Fibroblast of villous mesenchyme (primary cell): ENCODE measurements at regions not wholly inside any gene's neighbourhood (a gene's known extent, or its start where the extent isn't known, plus 50 kb on each side); places are given as distances from the start of the nearest gene placed in this dataset.

Experiments
- DNase-seq: peaks from one replicate; pipeline ENCODE4 v3.0.0-alpha.2; 2010; ENCODE audit warnings: low read depth
- H3K4me3 ChIP-seq: 2 replicates; pipeline ENCODE4 v1.5.1; 2011; ENCODE audit warnings: low read depth, mild to moderate bottlenecking, low read length
- TF ChIP-seq, protein P1 (sequence below): IDR thresholded peaks from 2 replicates; pipeline ENCODE4 v1.5.1; 2012; ENCODE audit warnings: low read depth, mild to moderate bottlenecking, low read length; ENCODE audit not compliant: insufficient read depth

DNA sequence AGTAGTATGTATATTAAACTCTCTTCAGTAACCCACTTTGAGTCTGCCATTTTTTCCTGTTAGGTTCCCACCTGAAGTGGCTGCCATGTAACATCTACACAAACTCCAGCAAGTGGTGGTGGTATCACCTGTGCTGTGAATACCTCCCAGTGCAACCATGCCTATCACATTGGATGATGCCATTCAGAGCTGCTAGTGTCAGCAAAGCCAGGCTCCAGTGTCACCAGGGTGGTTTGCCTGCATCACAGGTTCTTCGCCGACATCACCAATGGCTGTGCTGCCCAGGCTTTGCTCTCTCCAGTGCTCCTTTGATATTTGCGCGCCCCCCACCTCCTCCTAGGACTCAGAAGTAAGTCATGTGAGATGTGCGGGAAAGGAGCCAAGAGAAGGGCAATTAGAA is 162.6 kb upstream of the FOXA2 start:
- H3K4me3 ChIP-seq = no peak overlapping the region
- DNase-seq = no peak
- TF ChIP-seq, protein P1, sequence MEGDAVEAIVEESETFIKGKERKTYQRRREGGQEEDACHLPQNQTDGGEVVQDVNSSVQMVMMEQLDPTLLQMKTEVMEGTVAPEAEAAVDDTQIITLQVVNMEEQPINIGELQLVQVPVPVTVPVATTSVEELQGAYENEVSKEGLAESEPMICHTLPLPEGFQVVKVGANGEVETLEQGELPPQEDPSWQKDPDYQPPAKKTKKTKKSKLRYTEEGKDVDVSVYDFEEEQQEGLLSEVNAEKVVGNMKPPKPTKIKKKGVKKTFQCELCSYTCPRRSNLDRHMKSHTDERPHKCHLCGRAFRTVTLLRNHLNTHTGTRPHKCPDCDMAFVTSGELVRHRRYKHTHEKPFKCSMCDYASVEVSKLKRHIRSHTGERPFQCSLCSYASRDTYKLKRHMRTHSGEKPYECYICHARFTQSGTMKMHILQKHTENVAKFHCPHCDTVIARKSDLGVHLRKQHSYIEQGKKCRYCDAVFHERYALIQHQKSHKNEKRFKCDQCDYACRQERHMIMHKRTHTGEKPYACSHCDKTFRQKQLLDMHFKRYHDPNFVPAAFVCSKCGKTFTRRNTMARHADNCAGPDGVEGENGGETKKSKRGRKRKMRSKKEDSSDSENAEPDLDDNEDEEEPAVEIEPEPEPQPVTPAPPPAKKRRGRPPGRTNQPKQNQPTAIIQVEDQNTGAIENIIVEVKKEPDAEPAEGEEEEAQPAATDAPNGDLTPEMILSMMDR = no peak

DNA sequence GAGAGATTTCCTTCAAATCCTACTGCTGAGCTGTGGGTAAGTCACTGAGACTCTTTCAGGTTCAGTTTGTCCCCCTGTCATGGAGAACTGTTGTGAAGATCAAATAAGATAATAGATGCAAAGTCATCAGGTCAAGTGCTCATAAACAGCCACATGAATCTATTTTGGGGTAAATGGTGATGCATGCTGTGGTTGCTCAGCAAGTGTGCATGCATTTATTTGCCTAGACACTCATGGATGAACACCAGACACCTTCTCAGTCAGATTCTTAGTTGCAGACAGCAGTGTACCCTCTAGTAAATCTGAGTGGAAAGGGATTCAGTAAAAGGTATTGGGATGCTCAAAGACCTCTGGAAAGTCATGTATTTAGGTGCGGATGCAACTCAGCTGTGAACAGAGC is 168.0 kb upstream of the FOXA2 start:
- H3K4me3 ChIP-seq = no peak overlapping the region
- DNase-seq = no peak
- TF ChIP-seq, protein P1 = no peak

DNA sequence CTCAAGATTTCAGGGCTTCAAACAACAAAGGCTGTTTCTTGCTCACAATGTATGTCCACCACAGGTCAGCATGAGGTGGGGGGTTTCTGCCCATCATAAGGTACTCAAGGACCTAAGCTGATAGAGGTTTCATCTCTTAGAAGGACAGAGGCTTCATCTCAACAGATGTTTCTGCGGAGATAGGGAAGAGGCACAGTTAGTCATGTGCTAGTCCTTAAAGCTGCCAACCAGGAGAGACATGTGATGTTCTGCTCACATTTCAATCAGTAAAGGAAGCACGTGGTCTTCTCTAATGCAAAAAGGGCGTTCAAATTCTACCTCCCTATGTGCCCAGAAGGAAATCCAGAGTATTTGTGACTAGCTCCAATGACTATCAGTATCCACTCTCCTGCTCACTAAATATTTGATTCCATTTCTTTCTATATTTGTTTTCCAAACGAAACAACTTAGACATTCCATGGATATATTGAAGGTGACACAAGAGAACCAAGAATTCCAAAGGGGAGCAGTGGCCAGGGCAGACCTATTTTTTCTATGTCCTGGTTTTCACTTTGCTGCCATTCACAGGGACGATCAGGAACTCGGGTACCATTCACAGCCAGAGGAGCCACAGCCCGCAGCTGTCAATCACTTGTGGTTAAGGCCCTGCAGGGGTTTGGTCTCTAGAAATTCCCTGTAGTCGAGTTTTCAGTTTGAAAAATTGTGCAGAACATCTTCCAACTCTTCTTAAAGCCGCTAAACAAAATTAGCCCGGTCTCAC is 173.2 kb upstream of the FOXA2 start:
- DNase-seq = no peak
- TF ChIP-seq, protein P1 = no peak
- no peak overlapping the region for H3K4me3 ChIP-seq

DNA sequence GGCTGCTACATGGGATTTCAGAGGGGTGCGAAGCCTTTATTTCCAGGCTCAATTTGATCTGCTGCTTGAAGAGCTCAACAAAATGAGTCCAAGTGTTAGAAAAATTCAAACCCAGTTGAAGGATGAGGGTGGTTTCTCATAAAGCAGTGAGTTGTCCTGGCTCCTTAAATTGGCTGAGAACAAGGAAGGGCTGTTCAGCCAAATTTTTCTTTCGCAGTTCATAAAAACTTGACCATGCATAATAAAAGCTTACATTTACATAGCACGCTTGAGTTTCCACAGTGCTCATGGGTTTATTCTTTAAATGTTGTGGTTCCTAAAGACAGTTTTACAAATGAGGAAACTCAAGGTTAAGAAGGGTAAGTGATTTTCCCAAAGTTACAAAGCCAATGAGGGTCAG is 174.4 kb upstream of the FOXA2 start:
- DNase-seq = no peak
- TF ChIP-seq, protein P1 = no peak
- H3K4me3 ChIP-seq = no peak overlapping the region

DNA sequence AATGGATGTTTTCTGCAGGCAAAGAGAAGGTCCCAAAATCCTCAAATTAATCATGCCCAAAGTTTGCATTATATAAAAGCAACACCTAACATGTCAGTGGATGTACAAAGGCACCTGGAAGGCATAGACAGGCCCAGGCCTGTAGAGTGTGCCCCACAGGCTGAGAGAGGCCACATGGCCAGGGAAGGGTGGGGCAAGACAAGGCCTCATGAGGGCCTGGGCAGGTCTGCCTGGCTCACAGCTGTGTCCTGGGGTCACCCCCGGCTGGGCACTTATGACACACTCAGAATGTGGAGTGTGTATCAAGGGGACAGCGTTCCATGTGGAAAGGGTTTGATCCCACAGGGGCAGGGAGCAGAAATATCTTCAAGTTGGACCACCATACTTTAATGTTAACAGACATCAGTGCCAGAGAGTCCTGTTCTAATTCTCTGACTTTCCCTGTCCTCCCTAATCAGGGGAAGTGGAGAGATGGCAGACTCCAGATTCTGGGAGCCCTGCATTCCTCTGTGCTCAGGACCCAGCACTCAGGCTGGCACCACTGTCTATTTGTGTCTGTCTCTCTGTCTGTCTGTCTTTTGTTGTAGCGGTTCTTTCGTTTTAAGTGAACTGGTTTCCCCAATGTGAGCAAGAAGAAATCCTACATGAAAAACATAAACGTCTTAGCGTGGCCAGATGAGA is 178.3 kb upstream of the FOXA2 start:
- TF ChIP-seq, protein P1 = no peak
- DNase-seq = no peak
- no peak overlapping the region for H3K4me3 ChIP-seq

DNA sequence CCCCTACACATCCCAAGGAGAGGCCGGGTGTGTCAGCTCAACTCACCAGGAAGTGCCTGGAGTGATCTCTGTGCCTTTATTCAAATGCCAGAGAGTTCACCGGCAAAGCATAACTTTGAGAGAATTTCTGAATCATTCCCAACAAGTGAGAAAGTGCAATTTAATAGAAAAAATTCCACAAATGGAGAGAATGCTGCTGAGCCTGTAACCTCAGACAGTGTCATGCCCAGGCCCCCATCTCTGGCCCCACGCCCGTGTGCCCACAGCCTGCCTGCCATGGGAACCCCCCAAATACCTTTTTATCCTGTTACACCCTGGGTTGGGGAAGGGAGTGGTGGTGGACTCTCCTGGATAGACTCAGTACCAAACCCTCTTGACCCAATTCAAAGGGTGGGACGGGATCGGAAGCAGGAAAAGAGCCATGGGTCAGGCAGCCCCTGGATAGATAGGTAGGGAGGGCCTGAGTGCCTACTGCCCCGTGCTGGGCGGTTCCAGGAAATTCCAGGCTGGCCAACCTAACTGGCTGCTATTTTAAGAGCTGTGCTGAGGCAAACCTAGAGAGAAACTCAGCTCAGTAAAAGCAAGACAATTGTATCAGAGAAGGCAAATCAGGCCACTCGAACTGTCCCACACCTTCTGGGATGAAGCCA is 179.0 kb upstream of the FOXA2 start:
- TF ChIP-seq, protein P1 = no peak
- peak overlapping the region; percentile 14 for H3K4me3 ChIP-seq
- peak; percentile 44 for DNase-seq
